T1000 (cell line): ENCODE measurements at regions not wholly inside any gene's neighbourhood (a gene's known extent, or its start where the extent isn't known, plus 50 kb on each side); places are given as distances from the start of the nearest gene placed in this dataset.
"Not testable (repeated sequence)": the region's sequence is repeated elsewhere in the genome, so short reads cannot be mapped to it uniquely, and the experiment has no call there.

ENCODE experiments used
- DNase-seq: peaks from one replicate; lab custom pipeline; 2025; ENCODE audit warnings: mixed read lengths; lab: John Stamatoyannopoulos, UW

- no peak for DNase-seq
Measured at GRCh38 chr5:44252545-44252944, 136.7 kb downstream of the FGF10 start.

- no peak for DNase-seq
Measured at GRCh38 chr5:44246986-44247385, 142.2 kb downstream of the FGF10 start.

DNA sequence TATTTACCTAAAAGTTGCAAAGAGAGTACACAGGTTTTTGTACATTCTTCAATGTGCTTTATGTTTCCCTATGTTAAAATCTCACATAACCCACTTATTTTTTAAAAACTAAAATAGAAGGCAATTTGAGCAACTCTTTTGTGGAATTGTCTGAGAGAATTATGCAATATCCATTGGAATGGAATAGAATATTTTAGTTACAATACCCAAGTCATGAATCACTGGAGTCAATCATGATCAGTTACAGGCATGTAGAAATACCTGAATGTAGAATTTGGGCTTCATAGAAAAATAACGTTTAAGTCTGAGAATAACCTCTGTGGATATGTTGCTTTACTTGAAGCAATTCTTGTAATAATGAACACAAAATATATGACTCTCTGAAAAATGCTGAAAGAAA, 143.3 kb downstream of the FGF10 start:
- DNase-seq: no peak

DNA sequence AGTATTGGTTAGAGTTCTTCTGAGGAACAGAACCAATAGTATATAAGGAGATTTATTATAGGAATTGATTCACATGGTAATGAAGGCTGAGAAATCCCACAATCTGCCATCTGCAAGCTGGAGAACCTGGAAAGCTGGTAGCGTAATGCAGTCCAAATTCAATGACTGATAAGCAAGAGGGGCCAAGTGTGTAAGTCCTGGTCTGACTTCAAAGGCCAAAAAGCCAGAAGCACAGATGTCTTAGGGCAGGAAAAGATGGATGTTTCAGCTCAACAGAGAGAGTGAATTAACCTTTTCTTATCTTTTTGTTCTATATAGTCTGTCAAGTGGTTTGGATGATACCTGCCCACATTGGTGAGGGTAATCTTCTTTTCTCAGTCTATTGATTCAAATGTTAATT, 146.4 kb downstream of the FGF10 start:
- DNase-seq: no peak

DNA sequence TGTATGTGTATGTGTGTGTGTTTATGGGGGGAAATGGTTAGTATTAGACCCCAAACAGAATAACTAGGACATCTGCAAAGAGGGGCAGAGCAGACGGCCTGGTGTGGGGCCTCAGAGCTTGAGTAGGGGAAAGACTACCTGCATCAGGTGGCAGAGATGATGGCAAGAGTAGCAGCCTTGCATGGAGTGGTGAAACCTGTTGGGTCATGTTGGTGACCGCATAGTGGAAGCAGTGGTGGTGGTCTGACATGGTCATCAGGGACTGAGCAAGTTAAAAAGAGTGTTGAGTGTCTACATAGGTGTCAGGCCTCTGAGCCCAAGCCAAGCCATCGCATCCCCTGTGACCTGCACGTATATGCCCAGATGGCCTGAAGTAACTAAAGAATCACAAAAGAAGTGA, 153.2 kb downstream of the FGF10 start:
- no peak for DNase-seq

- DNase-seq: no peak
Measured at GRCh38 chr5:44233691-44234090, 155.5 kb downstream of the FGF10 start.

GRCh38 chr5:44225231-44226160, 163.7 kb downstream of the FGF10 start:
- DNase-seq: no peak

GRCh38 chr5:44199408-44199807, 189.8 kb downstream of the FGF10 start:
- no peak for DNase-seq

- DNase-seq: no peak
Measured at GRCh38 chr5:44189255-44189654, 200.0 kb downstream of the FGF10 start.

- no peak for DNase-seq
Measured at GRCh38 chr5:44187973-44188372, 201.2 kb downstream of the FGF10 start.

DNA sequence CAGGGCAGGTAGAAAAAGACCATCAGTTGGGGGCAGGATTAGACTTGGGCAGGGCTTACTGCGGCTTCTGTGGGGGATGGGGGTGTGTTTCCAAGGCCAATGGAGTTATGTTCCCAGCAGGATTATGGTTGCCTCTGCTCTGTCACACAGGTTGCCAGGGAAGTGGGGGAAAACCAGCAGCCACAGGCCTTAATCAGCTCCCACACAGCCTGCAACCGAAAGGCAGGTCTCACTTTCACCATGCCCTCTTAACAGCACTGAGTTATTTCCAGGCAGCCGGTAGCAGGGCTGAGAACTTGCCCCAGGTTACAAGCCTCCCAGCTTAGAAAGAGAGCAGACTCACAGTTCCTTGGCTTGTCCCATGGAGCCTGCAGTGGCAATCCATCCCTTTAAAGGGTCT, 205.5 kb downstream of the FGF10 start:
- DNase-seq: no peak

- no peak for DNase-seq
Measured at GRCh38 chr5:44183312-44183711, 205.9 kb downstream of the FGF10 start.

DNA sequence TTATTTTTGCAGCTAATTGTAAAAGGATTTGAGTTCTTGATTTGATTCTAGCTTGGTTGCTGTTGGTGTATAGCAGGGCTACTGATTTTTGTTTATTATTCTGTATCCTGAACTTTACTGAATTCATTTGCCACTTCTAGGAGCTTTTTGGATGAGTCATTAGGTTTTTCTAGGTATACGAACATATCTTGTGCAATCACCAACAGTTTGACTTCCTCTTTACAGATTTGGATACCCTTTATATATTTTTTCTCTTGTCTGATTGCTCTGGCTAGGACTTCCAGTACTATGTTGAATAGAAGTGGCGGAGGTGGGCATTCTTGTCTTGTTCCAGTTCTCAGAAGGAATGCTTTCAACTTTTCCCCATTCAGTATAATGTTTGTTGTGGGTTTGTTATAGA, 210.8 kb downstream of the FGF10 start:
- DNase-seq: no peak

DNA sequence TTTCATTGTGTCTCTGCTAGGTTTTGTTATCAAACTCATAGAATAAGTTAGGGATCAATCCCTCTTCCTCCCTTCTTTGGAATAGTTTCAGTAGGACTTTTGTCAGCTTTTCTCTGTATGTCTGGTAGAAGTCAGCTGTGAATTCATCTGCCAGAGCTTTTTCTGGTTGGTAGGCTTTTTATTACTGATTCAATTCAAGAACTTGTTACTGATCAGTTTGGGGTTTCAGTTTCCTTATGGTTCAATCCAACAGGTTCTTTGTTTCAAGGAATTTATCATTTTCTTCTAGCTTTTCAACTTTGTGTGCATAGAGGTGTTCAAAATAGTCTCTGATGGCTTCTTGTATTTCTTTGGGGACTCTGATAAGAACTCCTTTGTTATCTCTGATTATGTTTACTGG, 221.7 kb downstream of the FGF10 start:
- no peak for DNase-seq

GRCh38 chr5:44160369-44160768, 228.9 kb downstream of the FGF10 start:
- no peak for DNase-seq

- no peak for DNase-seq
Measured at GRCh38 chr5:44150075-44150723, 239.0 kb downstream of the FGF10 start.

GRCh38 chr5:44117947-44118346, 271.3 kb downstream of the FGF10 start:
- not testable (repeated sequence) for DNase-seq

DNA sequence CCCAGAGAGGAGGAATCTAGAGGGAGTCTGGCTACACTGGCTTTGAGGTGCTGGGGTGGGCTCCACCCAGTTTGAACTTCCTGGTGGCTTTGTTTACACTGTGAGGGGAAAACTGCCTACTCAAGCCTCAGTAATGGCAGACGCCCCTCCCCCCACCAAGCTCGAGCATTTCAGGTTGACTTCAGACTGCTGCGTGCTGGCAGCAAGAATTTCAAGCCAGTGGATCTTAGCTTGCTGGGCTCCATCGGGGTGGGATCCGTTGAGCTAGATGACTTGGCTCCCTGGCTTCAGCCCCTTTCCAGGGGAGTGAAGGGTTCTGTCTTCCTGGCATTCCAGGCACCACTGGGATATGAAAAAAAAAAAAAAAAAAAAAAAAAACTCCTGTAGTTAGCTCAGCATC, 281.0 kb downstream of the FGF10 start:
- not testable (repeated sequence) for DNase-seq

- no peak for DNase-seq
Measured at GRCh38 chr5:44099643-44100042, 289.6 kb downstream of the FGF10 start.

DNA sequence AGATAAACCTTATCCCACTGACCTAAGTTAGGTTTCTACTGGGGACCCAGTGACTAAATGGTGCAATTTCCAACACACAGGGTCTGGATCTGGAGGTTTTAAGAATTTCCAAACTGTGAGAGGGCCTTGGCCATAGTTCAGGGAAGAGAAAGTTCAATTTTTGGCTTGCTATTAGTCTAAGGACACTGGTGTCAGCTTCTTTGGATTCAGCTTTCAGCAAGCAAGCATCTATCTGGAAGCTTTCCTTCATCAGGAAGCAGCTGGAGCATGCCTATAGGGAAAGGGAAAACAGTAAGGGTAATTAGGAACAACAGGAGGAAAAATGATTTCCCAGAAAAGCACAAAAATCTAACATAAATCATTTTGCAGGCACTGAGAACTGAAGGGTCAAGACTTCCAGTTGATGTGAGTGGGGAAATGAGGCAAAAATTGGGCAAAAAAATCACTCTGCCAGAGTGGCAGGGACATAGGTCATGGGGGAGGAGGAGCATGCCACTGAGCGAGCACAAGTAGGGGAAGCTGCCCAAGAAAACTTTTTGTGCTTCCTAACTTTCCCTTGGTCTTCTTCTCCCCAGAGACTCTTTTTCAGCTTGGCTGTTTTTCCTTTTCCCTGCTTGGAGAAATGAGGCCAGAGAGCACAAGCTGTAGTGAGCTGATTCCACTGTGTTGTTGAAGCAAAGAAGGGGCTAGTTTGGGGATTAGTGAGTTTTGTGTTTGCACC, 299.6 kb downstream of the FGF10 start:
- DNase-seq: no peak

GRCh38 chr5:44085083-44085482, 304.1 kb downstream of the FGF10 start:
- DNase-seq: no peak

GRCh38 chr5:44074547-44074946, 314.7 kb downstream of the FGF10 start:
- DNase-seq: not testable (repeated sequence)

DNA sequence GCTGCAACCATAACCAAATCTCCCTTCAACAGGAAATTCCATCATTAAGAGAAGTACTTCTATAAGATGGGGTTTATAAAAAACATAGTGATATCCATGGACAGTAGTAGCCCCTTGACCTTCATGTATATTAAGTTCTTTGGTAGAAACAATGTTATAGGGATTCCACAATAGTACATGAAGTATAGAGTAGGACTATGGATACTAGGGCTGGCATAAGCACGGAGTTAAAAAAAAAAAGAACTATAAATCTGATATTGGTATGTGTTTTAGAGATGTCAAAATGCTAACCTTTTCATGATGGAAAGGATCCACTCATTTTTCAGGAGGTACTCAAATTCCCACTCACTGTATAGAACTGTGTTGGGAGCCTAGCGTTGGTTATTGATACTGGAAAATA, 337.6 kb downstream of the FGF10 start:
- no peak for DNase-seq
